GM12874 (cell line): ENCODE measurements at regions not wholly inside any gene's neighbourhood (a gene's known extent, or its start where the extent isn't known, plus 50 kb on each side); places are given as distances from the start of the nearest gene placed in this dataset.

ENCODE experiments used
- TF ChIP-seq, protein P1 (sequence below): IDR thresholded peaks from 2 replicates; pipeline ENCODE4 v1.5.1; 2011; ENCODE audit warnings: low read depth, mild to moderate bottlenecking, control low read depth, low read length, moderate library complexity; ENCODE audit not compliant: insufficient read depth

DNA sequence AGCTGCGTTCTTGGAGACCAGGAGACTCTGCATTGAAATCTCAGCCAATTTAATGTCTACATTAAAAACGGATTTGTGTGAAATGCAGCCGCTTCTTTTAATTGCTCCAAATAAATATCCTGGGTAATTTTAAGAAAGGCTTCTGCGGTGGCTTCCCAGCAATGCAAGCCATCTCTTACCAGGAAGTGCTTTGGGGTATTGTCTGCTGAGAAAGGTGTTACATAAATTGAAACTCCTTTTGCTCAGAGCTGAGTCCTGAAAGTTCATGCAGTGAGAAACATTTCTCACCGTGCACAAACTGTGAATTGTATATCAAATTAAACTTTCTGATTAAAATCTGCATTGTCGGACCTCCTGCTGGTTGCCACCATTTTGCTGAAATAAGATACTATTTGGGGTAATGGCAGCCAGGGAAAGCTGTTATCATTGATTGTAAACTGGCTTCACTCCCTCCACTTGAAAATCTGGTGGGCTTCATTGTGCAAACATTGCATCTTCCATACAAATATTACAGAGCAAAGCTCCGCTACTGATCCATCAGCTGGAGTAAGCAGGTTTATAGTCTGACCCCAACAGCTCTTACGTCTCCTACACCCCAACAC is 59.5 kb downstream of the ZIC5 start:
- TF ChIP-seq, protein P1, sequence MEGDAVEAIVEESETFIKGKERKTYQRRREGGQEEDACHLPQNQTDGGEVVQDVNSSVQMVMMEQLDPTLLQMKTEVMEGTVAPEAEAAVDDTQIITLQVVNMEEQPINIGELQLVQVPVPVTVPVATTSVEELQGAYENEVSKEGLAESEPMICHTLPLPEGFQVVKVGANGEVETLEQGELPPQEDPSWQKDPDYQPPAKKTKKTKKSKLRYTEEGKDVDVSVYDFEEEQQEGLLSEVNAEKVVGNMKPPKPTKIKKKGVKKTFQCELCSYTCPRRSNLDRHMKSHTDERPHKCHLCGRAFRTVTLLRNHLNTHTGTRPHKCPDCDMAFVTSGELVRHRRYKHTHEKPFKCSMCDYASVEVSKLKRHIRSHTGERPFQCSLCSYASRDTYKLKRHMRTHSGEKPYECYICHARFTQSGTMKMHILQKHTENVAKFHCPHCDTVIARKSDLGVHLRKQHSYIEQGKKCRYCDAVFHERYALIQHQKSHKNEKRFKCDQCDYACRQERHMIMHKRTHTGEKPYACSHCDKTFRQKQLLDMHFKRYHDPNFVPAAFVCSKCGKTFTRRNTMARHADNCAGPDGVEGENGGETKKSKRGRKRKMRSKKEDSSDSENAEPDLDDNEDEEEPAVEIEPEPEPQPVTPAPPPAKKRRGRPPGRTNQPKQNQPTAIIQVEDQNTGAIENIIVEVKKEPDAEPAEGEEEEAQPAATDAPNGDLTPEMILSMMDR, result no peak

DNA sequence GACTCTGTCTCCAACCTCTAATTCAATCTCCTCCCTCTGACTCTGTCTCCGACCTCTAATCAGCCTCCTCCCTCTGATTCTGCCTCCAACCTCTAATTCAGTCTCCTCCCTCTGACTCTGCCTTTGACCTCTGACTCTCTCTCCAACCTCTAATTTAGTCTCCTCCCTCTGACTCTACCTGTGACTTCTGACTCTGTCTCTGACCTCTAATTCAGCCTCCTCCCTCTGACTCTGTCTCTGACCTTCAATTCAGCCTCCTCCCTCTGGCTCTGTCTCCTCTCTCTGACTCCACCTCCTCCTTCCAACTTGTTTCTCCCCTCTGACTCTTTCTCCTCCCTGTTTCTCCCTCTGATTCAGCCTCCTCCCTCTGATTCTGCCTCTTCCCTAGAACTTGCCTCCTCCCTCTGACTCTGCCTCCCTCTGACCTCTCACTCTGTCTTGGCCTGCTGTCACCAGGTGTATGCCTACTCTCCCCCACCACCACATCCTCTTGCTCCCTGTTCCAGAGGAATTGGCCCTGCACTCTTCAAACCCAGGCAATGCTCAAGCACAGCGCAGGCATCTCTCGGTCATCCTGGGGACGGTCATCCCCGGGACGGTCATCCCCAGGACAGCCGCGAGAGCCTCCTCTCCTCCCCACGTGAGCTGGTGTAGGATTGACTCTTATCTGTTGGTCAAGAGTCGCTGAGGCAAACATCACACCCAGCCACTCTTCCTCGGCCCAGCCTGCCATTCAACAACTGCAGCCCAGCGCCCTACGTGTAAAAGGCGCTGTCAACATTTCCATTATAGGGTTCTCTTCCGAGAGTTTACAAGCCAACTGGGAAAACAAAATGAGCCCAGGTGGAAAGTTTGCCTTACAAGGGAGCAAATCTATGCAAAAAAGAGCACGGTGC is 60.2 kb downstream of the ZIC5 start:
- TF ChIP-seq, protein P1, result no peak

DNA sequence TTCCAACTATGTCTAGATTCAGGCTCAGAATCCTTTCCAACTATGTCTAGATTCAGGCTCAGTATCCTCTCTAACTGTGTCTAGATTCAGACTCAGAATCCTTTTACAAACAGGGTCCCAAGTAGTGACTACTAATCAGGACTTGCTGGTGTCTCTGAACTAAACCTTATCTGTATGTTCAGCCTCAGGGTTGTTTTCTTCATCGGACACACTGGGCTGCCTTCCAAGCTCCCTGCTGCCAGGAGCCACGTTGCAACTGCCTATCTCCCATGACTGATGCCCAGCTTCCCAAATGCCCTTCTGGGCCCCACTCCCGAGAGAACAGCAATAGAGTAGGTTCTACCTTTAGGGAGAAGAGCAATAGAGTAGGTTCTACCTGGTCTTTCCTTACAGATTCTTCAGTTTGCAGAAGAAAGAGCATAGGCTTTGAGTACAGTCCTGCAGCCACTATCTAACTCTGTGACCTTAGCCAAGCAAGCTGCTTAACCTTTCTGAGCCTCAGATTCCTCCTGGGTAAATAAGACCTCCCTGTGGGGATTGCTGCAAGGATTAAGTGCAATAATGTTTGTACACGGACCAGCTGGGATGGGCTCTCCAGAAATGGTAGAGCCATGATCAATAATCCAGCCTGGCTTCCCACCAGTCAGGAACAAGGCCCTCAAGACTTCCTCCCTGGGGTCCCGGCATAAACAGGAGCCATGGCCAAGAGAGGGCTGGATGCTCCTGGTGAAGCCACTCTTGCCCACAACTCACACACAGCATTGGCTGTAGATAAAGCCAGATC is 61.5 kb downstream of the ZIC5 start:
- TF ChIP-seq, protein P1, result no peak

DNA sequence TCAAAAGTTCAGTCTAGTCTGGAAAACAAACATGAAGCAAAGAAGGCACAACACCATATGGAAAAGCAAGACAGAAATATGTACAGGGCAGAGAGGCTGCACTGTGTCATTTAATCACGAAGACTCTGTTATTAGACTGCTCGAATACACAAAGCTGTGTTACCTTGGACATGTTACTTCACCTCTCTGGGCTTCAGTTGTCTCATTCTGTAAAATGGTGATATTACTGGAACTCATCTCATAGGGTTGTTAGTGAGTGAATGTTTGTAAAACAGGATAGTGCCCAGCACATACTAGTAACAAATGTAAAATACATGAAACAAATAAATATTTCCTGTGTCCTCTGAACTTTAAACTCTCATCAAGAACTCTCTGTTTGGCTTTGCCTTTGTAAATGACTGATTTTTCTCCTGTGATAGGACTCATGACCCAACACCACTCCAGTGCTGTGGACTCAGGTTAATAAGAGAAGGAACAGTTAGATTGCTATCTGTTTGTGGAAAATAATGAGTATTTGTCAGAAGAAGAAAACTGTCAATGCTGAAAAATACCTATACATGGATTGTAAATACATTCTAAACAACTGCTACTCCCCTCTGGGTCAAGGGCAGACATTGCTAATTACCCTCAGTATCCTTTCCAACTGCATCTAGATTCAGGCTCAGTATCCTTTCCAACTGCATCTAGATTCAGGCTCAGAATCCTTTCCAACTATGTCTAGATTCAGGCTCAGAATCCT is 62.3 kb downstream of the ZIC5 start:
- TF ChIP-seq, protein P1, result no peak

DNA sequence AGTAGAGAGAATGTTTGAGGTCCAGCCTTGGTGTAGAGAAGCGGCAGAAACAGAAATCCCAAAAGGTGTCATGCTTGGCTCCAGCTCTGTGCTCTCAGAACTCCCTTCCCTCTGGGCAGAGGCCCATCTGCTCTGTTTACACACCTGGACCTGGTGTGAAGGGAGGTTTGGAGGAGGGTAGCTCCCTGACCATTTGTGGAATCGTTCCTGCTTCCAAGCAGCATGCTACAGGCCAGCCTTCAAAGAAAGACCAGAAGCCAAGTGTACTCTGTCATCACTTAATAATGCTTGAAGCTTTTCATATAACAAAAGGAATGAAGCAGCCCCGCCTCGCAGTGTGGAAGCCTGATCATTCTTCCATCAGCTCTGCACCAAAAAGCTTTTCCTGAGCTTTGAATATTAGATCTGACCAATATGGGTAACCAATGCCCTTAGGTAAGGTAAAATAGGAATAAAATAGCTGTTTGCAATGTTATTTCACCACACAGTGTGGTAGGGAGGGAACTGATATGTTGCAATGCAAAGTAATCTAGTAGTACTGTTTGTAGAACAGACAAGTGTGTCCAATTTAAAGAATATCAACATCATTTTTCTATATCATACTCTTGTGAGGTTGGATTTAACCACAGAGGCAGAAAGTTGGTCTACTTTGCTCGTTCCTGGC is 63.3 kb downstream of the ZIC5 start:
- TF ChIP-seq, protein P1, result no peak

DNA sequence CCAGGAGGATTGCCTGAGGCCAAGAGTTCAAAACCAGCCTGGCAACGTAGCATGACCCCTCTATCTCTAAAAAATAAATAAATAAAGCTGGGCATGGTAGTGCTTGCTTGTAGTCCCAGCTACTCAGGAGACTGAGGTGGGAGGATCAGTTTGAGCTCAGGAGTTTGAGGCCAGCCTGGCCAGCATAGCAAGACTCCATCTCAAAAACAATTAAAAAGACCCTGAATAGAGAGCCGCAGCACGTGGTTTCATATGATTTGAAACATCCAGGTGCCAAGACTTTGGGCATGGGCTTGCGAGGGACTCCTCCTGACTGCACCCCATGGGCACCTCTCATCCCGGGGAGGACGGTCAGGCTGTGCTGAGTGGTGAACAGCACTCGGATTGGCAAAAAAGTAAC is 63.9 kb downstream of the ZIC5 start:
- TF ChIP-seq, protein P1, result no peak
